Colonic mucosa (tissue), 4 donors: ENCODE measurements at regions not wholly inside any gene's neighbourhood (a gene's known extent, or its start where the extent isn't known, plus 50 kb on each side); places are given as distances from the start of the nearest gene placed in this dataset.

Experiments
- DNase-seq: peaks from one replicate; pipeline ENCODE4 v3.0.0-alpha.2; 2020
- H3K27ac ChIP-seq: fragments of 200-600 bp; one replicate; pipeline ENCODE4 v1.8.0; 2021
- H3K27me3 ChIP-seq: fragments of 200-600 bp; one replicate; pipeline ENCODE4 v1.8.0; 2021
- H3K36me3 ChIP-seq: fragments of 200-600 bp; one replicate; pipeline ENCODE4 v1.8.0; 2021
- H3K4me1 ChIP-seq: fragments of 200-600 bp; one replicate; pipeline ENCODE4 v1.8.0; 2021; ENCODE audit warnings: mild to moderate bottlenecking
- H3K4me3 ChIP-seq: fragments of 200-600 bp; one replicate; pipeline ENCODE4 v1.8.0; 2021
- H3K9ac ChIP-seq, 2 donors: one replicate each; pipeline ENCODE4 v1.7.0; 2013; ENCODE audit warnings: control low read depth in 2 of 2, low read depth in 2 of 2, low read length in 2 of 2
- H3K9me3 ChIP-seq: fragments of 200-600 bp; one replicate; pipeline ENCODE4 v1.8.0; 2021
- intact Hi-C: fragments of 100-400 bp; cut with DNase I; formaldehyde crosslinking; loops from one replicate; pipeline ENCODE4 v1.14.1; 2022
- TF ChIP-seq, protein P1 (sequence below): fragments of 200-600 bp; IDR thresholded peaks from one replicate; pipeline ENCODE4 v1.8.0; 2022; ENCODE audit warnings: antibody characterized with exemption, mild to moderate bottlenecking
- donor health status: healthy.
- donor health status: DM: no; HTN: no; CAD: no.
- donor health status: DM: no; HTN: no; CAD: no.

DNA sequence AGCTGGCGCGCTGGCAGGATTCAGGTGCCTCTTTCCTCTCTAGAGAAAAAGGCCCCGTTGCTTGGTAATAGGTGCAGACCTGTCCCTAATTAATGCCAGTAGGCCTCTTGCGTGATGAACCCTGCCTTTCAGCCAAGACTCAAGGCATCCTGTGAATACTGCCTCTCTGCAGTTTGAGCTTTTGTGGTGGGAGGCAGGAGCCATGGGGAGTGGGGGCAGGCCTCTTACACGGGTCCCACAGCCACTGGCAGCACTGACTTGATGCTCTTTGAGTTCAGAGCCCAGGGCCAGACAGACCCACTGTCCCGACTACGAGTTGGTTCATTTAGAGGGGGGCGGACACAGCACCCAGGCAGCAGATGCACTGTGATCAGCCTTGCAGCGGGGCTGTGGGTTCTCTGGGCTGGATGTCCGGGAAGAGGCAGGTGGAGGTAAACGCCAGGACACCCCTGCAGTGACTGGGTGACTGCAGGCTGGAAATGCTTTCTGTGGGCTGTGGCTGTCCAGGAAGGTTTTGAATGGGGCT, 237.0 kb downstream of the SEC14L1 start:
- H3K27ac ChIP-seq, result peak overlapping the region; percentile 87
- H3K9ac ChIP-seq, result no peak overlapping the region
- peaks cover 8% of the 10 kb centered on the region for H3K4me1 ChIP-seq
- TF ChIP-seq, protein P1, sequence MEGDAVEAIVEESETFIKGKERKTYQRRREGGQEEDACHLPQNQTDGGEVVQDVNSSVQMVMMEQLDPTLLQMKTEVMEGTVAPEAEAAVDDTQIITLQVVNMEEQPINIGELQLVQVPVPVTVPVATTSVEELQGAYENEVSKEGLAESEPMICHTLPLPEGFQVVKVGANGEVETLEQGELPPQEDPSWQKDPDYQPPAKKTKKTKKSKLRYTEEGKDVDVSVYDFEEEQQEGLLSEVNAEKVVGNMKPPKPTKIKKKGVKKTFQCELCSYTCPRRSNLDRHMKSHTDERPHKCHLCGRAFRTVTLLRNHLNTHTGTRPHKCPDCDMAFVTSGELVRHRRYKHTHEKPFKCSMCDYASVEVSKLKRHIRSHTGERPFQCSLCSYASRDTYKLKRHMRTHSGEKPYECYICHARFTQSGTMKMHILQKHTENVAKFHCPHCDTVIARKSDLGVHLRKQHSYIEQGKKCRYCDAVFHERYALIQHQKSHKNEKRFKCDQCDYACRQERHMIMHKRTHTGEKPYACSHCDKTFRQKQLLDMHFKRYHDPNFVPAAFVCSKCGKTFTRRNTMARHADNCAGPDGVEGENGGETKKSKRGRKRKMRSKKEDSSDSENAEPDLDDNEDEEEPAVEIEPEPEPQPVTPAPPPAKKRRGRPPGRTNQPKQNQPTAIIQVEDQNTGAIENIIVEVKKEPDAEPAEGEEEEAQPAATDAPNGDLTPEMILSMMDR, result no peak
- H3K36me3 ChIP-seq, result no peaks in the 10 kb centered on the region
- no peak for DNase-seq
- intact Hi-C loops, result no loop called here
- no peaks in the 10 kb centered on the region for H3K9me3 ChIP-seq
- no peaks in the 10 kb centered on the region for H3K27me3 ChIP-seq
- no peak overlapping the region for H3K4me3 ChIP-seq

DNA sequence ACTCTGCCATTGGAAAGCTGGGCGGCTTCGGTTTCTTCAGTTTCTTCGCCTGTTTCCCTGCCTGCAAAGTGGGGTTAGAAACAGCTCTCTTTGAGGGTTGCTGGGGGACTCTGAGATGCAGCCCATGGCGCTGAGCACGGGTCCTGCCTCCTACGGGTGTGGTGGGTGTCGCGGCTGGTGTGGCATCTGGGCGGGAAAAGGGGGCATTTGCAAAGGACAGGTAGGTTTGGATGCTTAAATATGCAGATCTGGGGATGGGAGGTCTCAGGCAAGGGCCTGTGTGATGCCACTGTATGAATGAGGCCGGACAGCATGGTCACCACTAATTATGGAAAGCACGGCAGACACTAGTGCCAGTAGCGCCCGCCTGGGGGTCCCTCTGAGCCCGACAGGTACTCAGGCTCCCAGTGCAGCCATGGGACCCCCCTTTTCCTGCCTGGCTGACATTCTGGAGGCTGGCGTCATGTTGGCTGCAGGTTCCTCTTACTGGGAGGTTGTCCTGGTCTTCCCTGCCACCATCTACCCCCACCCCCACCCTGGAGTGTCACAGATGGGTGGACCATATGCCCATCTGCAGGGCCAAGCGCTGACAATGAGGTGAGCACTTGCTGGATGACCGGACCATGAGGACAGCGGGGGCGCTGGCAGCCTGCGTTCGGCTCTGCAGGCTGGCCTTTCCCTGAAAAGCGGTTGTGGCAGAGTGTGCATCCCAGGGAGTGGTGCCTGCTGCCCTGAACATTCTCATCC, 237.7 kb downstream of the SEC14L1 start:
- intact Hi-C loops, result no loop called here
- H3K4me1 ChIP-seq, result peaks cover 8% of the 10 kb centered on the region
- no peaks in the 10 kb centered on the region for H3K36me3 ChIP-seq
- H3K27me3 ChIP-seq, result no peaks in the 10 kb centered on the region
- H3K9ac ChIP-seq, result no peak overlapping the region
- H3K27ac ChIP-seq, result no peak overlapping the region
- no peak overlapping the region for H3K4me3 ChIP-seq
- H3K9me3 ChIP-seq, result no peaks in the 10 kb centered on the region
- TF ChIP-seq, protein P1, result no peak
- no peak for DNase-seq

DNA sequence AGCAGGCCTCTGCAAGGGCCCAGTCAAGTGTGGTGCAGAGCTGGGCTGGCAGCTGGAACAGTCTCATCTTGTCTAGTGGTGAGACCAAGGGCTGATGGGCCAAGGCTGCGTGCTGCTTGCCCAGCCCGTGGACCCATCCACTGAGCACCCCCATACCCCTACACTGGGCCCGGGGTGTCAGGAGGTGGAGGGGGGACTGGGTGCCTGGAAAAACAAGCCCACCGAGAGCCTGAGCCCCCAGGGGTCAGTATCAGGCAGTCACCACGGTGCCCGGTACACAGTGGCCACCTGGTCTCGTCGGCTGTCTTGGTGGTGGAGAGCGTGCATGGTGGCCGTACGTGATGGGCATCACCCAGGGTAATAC, 238.3 kb downstream of the SEC14L1 start:
- no peak for DNase-seq
- TF ChIP-seq, protein P1, result no peak
- H3K36me3 ChIP-seq, result no peaks in the 10 kb centered on the region
- no peak overlapping the region for H3K27ac ChIP-seq
- H3K4me3 ChIP-seq, result no peak overlapping the region
- peaks cover 8% of the 10 kb centered on the region for H3K4me1 ChIP-seq
- H3K9ac ChIP-seq, result peak overlapping the region in 1 of 2 donors; percentile 1
- no peaks in the 10 kb centered on the region for H3K9me3 ChIP-seq
- intact Hi-C loops, result no loop called here
- no peaks in the 10 kb centered on the region for H3K27me3 ChIP-seq

DNA sequence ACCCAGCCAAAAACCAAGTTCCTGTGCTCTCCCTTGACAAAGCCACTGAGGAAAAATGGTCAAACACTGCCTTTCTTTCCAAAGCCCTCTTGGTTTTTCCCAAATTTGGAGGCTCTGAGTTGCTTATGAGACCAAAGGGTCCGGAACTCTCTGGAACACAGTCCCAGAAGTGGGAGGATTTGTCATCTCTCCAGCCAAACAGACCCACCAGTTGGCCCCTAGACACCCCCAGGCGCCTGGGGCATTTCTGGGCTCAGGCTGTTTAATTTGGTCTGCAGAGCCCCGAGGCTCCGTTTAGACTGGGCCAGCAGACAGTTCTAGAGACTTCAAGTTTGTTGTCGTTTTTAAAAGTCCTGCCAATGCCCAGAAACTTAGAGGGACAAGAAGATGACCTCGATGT, 239.1 kb downstream of the SEC14L1 start:
- H3K4me3 ChIP-seq, result no peak overlapping the region
- peaks cover 8% of the 10 kb centered on the region for H3K4me1 ChIP-seq
- no peaks in the 10 kb centered on the region for H3K27me3 ChIP-seq
- no peak overlapping the region for H3K9ac ChIP-seq
- intact Hi-C loops, result no loop called here
- TF ChIP-seq, protein P1, result no peak
- H3K36me3 ChIP-seq, result no peaks in the 10 kb centered on the region
- no peaks in the 10 kb centered on the region for H3K9me3 ChIP-seq
- no peak for DNase-seq
- no peak overlapping the region for H3K27ac ChIP-seq

DNA sequence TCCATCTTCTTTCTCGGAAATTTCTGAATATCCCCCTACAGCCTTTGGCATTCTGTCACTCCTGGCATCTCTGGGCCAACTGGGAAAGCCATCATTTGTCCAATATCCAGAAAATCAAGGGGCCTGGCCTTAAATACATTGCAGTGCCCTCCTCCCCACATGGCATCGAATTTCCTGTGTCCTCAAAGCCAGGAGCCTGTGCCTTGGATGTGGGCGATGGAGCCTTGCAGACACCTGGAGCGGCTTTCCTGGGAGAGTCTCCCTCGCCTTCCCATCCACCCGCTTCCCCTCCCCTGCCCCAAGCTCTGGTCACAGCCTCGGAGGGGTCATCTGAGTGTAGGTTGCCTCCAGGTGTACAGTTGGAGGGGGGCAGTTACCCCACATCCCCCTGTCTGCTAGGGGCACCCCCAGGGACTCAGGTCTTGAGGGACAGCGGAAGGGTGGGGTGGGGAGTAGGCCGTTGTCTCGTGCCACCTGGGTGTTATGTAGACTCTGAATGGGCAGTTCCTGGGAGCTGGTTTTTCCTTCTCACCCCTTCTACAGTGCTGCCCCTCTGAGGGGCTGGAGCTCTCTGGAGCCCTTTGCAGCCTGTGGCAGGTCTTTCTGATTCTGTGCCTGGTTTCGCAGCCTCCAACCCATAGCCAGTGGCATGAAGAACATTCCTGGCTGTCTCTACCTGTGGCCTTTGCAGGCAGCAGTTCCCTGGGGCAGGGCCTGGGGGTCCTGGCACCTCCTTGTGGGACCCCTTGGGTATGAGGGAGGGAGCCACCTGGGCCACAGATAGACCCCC, 239.8 kb downstream of the SEC14L1 start:
- peak overlapping the region in 1 of 2 donors; percentile 4 for H3K9ac ChIP-seq
- no peaks in the 10 kb centered on the region for H3K9me3 ChIP-seq
- H3K36me3 ChIP-seq, result no peaks in the 10 kb centered on the region
- H3K27me3 ChIP-seq, result no peaks in the 10 kb centered on the region
- TF ChIP-seq, protein P1, result no peak
- no peak overlapping the region for H3K4me3 ChIP-seq
- peaks cover 8% of the 10 kb centered on the region for H3K4me1 ChIP-seq
- intact Hi-C loops, result no loop called here
- no peak overlapping the region for H3K27ac ChIP-seq
- DNase-seq, result no peak
